ENCODE measurements at regions not wholly inside any gene's neighbourhood (a gene's known extent, or its start where the extent isn't known, plus 50 kb on each side); places are given as distances from the start of the nearest gene placed in this dataset.

GRCh38 chr20:4524307-4524706, 161.9 kb upstream of the PRNP start:
- TF ChIP-seq CTCF (IDR thresholded peaks at IDR 0.05) (peak in 1 of 3 experiments; percentile 16), POLR2A (IDR thresholded peaks at IDR 0.05) (no peak)
